GM10248 (cell line): ENCODE measurements at regions not wholly inside any gene's neighbourhood (a gene's known extent, or its start where the extent isn't known, plus 50 kb on each side); places are given as distances from the start of the nearest gene placed in this dataset.
"Not testable (repeated sequence)": the region's sequence is repeated elsewhere in the genome, so short reads cannot be mapped to it uniquely, and the experiment has no call there.

Experiments used
- CTCF ChIA-PET: fragments of 300-600 bp; sonication (Branson Sonifier 250); formaldehyde crosslinking; extraction: SDS; loops from one replicate; lab custom pipeline; 2021; ENCODE audit warnings: antibody characterized with exemption; lab: Yijun Ruan, JAX
- POLR2A ChIA-PET: fragments of 350-650 bp; sonication (Branson Sonifier 250); formaldehyde crosslinking; extraction: SDS; loops from one replicate; lab custom pipeline; 2020; ENCODE audit warnings: antibody characterized with exemption; lab: Yijun Ruan, JAX
- DNase-seq: peaks from one replicate; pipeline ENCODE4 v3.0.0; 2012; ENCODE audit errors: extremely low spot score
- CTCF ChIP-seq: IDR thresholded peaks from 2 replicates; pipeline ENCODE4 v1.5.1; 2012; ENCODE audit warnings: mild to moderate bottlenecking, low read depth; ENCODE audit errors: extremely low read depth, missing control alignments, control extremely low read depth

- no peak for DNase-seq
- CTCF ChIA-PET: interaction anchor here (0.8 to 3.0 kb wide), 7 partner anchors 10 to 360 kb away, joined by 3 to 16 read pairs (median 5); no protein-coding TSS in a partner anchor
- TF ChIP-seq CTCF: no peak
- POLR2A ChIA-PET: no interaction called here
These were observed 136.7 kb downstream of the SMIM20 start for GRCh38 chr4:26050671-26051070.

GRCh38 chr4:26051240-26051639 is 137.2 kb downstream of the SMIM20 start:
- no peak for DNase-seq
- ChIA-PET POLR2A (no interaction called here), CTCF (interaction anchor here (0.8 to 3.0 kb wide), 7 partner anchors 9 to 359 kb away, joined by 3 to 16 read pairs (median 5); no protein-coding TSS in a partner anchor)
- no peak for TF ChIP-seq CTCF

- no peak for TF ChIP-seq CTCF
- DNase-seq: no peak
- ChIA-PET CTCF (interaction anchor here (1.1 to 2.0 kb wide), 4 partner anchors 9 to 304 kb away, joined by 3 to 8 read pairs (median 4); no protein-coding TSS in a partner anchor), POLR2A (interaction anchor here (0.6 to 0.7 kb wide), 2 partner anchors 231 to 831 kb away, joined by 3 read pairs; no protein-coding TSS in a partner anchor)
These were observed 138.9 kb downstream of the SMIM20 start for GRCh38 chr4:26052663-26053541.

GRCh38 chr4:26053761-26054160 is 139.7 kb downstream of the SMIM20 start:
- no peak for DNase-seq
- POLR2A ChIA-PET: no interaction called here
- TF ChIP-seq CTCF: no peak
- CTCF ChIA-PET: no interaction called here

GRCh38 chr4:26055855-26056254 is 141.8 kb downstream of the SMIM20 start:
- no peak for TF ChIP-seq CTCF
- CTCF ChIA-PET: interaction anchor here (1.0 to 1.9 kb wide), 12 partner anchors 9 to 428 kb away, joined by 3 to 6 read pairs (median 3); no protein-coding TSS in a partner anchor
- POLR2A ChIA-PET: interaction anchor here (0.5 kb wide), 1 partner anchor 221 kb away, joined by 4 read pairs; no protein-coding TSS in a partner anchor
- no peak for DNase-seq

- ChIA-PET CTCF (interaction anchor here (1.0 to 1.9 kb wide), 12 partner anchors 8 to 427 kb away, joined by 3 to 6 read pairs (median 3); no protein-coding TSS in a partner anchor), POLR2A (interaction anchor here (0.5 kb wide), 1 partner anchor 220 kb away, joined by 4 read pairs; no protein-coding TSS in a partner anchor)
- DNase-seq: no peak
- no peak for TF ChIP-seq CTCF
These were observed 142.4 kb downstream of the SMIM20 start for GRCh38 chr4:26056406-26056805.

- POLR2A ChIA-PET, DNase-seq: not testable (repeated sequence)
- CTCF ChIA-PET: interaction anchor here (0.9 to 1.8 kb wide), 4 partner anchors 11 to 262 kb away, joined by 3 to 6 read pairs (median 4); no protein-coding TSS in a partner anchor
These were observed 143.8 kb downstream of the SMIM20 start for GRCh38 chr4:26057839-26058238.
